Uterus (tissue), 3 donors: ENCODE measurements at regions not wholly inside any gene's neighbourhood (a gene's known extent, or its start where the extent isn't known, plus 50 kb on each side); places are given as distances from the start of the nearest gene placed in this dataset.

Source experiments
- DNase-seq, 2 donors: peaks; one replicate each; pipeline ENCODE4 v3.0.0-alpha.2; 2019 to 2020
- H3K27ac ChIP-seq, 2 donors: fragments of 200-600 bp; sonication (generic); 1 replicate in 1 of 2; 2 replicates in 1 of 2; pipeline ENCODE4 v1.5.1; 2016 to 2018
- H3K27me3 ChIP-seq, 2 donors: fragments of 200-600 bp; sonication (generic); one replicate each; pipeline ENCODE4 v1.5.1; 2018 to 2019; ENCODE audit warnings: control low read depth in 1 of 2
- H3K36me3 ChIP-seq, 2 donors: fragments of 200-600 bp; sonication (generic); one replicate each; pipeline ENCODE4 v1.5.1; 2019; ENCODE audit warnings: control low read depth in 1 of 2
- H3K4me1 ChIP-seq, 2 donors: fragments of 200-600 bp; sonication (generic); one replicate each; pipeline ENCODE4 v1.5.1; 2018 to 2019; ENCODE audit warnings: control low read depth in 1 of 2
- H3K4me3 ChIP-seq, 2 donors: fragments of 200-600 bp; sonication (generic); 1 replicate in 1 of 2; 2 replicates in 1 of 2; pipeline ENCODE4 v1.5.1; 2018 to 2019; ENCODE audit warnings: mild to moderate bottlenecking in 1 of 2
- H3K9me3 ChIP-seq, 2 donors: fragments of 200-600 bp; sonication (generic); one replicate each; pipeline ENCODE4 v1.5.1; 2019; ENCODE audit warnings: control low read depth in 1 of 2
- POLR2A ChIP-seq, 2 donors: fragments of 450-650 bp; IDR thresholded peaks; one replicate each; pipeline ENCODE4 v1.6.1; 2016; ENCODE audit warnings: antibody characterized with exemption in 2 of 2, mild to moderate bottlenecking in 1 of 2, moderate library complexity in 1 of 2
- intact Hi-C: fragments of 100-400 bp; cut with DNase I; formaldehyde crosslinking; loops from one replicate; pipeline ENCODE4 v1.15.1; 2023; ENCODE audit warnings: low total_unique reads
- TF ChIP-seq, protein P1 (sequence below), 4 experiments: fragments of 200-600 bp in 2 of 4; fragments of 450-650 bp in 2 of 4; sonication (generic) in 2 of 4; IDR thresholded peaks; one replicate each; pipeline ENCODE4 v1.5.1; 2016 to 2019; ENCODE audit warnings: antibody characterized with exemption in 4 of 4, mild to moderate bottlenecking in 2 of 4, moderate library complexity in 1 of 4
- donor health status: DM: yes; HTN: yes; CAD: no.

- H3K4me3 ChIP-seq, result no peak overlapping the region
- no peak overlapping the region for H3K27ac ChIP-seq
- TF ChIP-seq, protein P1, sequence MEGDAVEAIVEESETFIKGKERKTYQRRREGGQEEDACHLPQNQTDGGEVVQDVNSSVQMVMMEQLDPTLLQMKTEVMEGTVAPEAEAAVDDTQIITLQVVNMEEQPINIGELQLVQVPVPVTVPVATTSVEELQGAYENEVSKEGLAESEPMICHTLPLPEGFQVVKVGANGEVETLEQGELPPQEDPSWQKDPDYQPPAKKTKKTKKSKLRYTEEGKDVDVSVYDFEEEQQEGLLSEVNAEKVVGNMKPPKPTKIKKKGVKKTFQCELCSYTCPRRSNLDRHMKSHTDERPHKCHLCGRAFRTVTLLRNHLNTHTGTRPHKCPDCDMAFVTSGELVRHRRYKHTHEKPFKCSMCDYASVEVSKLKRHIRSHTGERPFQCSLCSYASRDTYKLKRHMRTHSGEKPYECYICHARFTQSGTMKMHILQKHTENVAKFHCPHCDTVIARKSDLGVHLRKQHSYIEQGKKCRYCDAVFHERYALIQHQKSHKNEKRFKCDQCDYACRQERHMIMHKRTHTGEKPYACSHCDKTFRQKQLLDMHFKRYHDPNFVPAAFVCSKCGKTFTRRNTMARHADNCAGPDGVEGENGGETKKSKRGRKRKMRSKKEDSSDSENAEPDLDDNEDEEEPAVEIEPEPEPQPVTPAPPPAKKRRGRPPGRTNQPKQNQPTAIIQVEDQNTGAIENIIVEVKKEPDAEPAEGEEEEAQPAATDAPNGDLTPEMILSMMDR (IDR thresholded peaks at IDR 0.05), result no peak
- TF ChIP-seq POLR2A (IDR thresholded peaks at IDR 0.05), result no peak
- H3K9me3 ChIP-seq, result no peaks in the 10 kb centered on the region
- no peaks in the 10 kb centered on the region for H3K4me1 ChIP-seq
- H3K27me3 ChIP-seq, result no peaks in the 10 kb centered on the region
- no peak for DNase-seq
- intact Hi-C loops, result no loop called here
- H3K36me3 ChIP-seq, result no peaks in the 10 kb centered on the region
These were observed 875.7 kb upstream of the USP15 start for GRCh38 chr12:61384511-61384910.

GRCh38 chr12:61385771-61386170, 874.4 kb upstream of the USP15 start:
- Histone ChIP-seq H3K27ac (no peak overlapping the region), H3K9me3 (no peaks in the 10 kb centered on the region), H3K4me1 (no peaks in the 10 kb centered on the region), H3K4me3 (no peak overlapping the region), H3K27me3 (no peaks in the 10 kb centered on the region), H3K36me3 (no peaks in the 10 kb centered on the region)
- no peak for DNase-seq
- intact Hi-C loops, result no loop called here
- TF ChIP-seq POLR2A (IDR thresholded peaks at IDR 0.05), result no peak
- TF ChIP-seq, protein P1 (IDR thresholded peaks at IDR 0.05), result no peak

DNA sequence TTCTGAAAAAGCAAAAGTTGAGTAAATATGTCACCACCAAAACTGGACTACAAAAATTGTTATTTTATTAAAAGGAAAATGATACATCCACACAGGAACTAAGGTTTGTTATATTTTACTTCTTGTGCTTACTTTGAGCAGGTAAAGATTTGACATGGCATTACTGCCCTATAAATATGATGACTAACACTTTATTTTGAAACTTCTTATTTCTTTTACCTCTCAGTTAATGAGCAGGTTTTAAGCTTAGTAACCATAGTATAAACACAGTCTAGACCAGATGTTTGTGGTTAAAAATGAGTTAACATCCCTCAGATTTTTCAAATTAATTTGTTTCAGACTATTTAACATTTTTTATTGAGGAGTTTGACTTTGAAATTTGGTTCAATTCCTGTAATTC, 862.5 kb upstream of the USP15 start:
- no peaks in the 10 kb centered on the region for H3K36me3 ChIP-seq
- H3K4me1 ChIP-seq, result no peaks in the 10 kb centered on the region
- TF ChIP-seq POLR2A (IDR thresholded peaks at IDR 0.05), result no peak
- TF ChIP-seq, protein P1 (IDR thresholded peaks at IDR 0.05), result no peak
- no peak for DNase-seq
- H3K4me3 ChIP-seq, result no peak overlapping the region
- H3K9me3 ChIP-seq, result no peaks in the 10 kb centered on the region
- intact Hi-C loops, result no loop called here
- no peaks in the 10 kb centered on the region for H3K27me3 ChIP-seq
- no peak overlapping the region for H3K27ac ChIP-seq

DNA sequence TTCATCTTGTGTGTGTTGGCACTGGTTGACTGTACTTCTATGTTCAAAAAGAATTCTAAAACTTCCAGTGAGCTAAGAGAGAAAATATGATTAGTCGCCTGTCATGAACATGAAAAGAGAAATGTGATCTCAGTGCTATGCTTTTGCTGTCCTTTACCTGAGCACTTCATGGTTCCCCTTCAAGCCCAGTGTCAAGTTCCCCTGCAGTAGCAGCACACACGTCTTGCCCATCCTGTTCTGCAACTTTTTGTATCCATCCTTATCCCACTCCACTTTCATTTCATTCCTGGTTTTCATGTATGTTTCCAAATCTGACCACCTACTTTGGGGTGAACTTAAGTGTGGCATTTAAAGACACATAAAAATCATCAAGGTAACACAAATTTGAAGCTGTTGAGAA, 848.0 kb upstream of the USP15 start:
- TF ChIP-seq, protein P1 (IDR thresholded peaks at IDR 0.05), result no peak
- no peak for TF ChIP-seq POLR2A (IDR thresholded peaks at IDR 0.05)
- Histone ChIP-seq H3K9me3 (no peaks in the 10 kb centered on the region), H3K4me1 (no peaks in the 10 kb centered on the region), H3K27me3 (no peaks in the 10 kb centered on the region), H3K36me3 (no peaks in the 10 kb centered on the region), H3K27ac (no peak overlapping the region), H3K4me3 (no peak overlapping the region)
- no peak for DNase-seq
- intact Hi-C loops, result no loop called here

DNA sequence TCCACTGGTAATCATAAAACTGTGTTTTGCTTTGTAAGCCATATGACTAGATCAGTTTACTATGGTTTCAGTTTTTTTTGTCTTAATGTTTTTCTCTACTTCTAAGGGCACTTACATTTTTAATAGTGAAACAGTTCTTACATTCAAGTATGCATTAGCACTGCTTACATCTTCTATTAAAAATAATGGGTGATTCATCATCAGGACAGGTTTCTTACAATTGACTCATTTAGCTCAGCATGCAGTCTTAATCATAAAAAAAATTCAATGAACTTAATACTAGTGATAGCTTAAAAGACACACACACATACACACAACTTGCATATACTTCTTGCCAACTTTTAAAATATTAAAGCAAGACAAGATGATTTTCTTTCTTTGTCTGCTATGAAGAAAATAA, 845.7 kb upstream of the USP15 start:
- no peak for TF ChIP-seq POLR2A (IDR thresholded peaks at IDR 0.05)
- TF ChIP-seq, protein P1 (IDR thresholded peaks at IDR 0.05), result no peak
- intact Hi-C loops, result no loop called here
- Histone ChIP-seq H3K4me1 (no peaks in the 10 kb centered on the region), H3K9me3 (no peaks in the 10 kb centered on the region), H3K36me3 (no peaks in the 10 kb centered on the region), H3K4me3 (no peak overlapping the region), H3K27me3 (no peaks in the 10 kb centered on the region), H3K27ac (no peak overlapping the region)
- DNase-seq, result no peak
